Ascending aorta (tissue), 2 donors: ENCODE measurements at regions not wholly inside any gene's neighbourhood (a gene's known extent, or its start where the extent isn't known, plus 50 kb on each side); places are given as distances from the start of the nearest gene placed in this dataset.

ENCODE experiments used
- DNase-seq, 2 donors: peaks; one replicate each; pipeline ENCODE4 v3.0.0-alpha.2; 2019; ENCODE audit warnings: low spot score in 2 of 2
- H3K27ac ChIP-seq, 2 donors: fragments of 200-600 bp; sonication (generic); one replicate each; pipeline ENCODE4 v1.5.1; 2016 to 2017; ENCODE audit warnings: mild to moderate bottlenecking in 1 of 2
- H3K27me3 ChIP-seq: fragments of 200-600 bp; sonication (generic); one replicate; pipeline ENCODE4 v1.5.1; 2017
- H3K36me3 ChIP-seq, 2 donors: fragments of 200-600 bp; sonication (generic); one replicate each; pipeline ENCODE4 v1.5.1; 2016
- H3K4me1 ChIP-seq, 2 donors: fragments of 200-600 bp; sonication (generic); one replicate each; pipeline ENCODE4 v1.5.1; 2016 to 2017; ENCODE audit warnings: mild to moderate bottlenecking in 1 of 2
- H3K4me3 ChIP-seq, 2 donors: fragments of 200-600 bp; sonication (generic); one replicate each; pipeline ENCODE4 v1.5.1; 2016 to 2017; ENCODE audit warnings: mild to moderate bottlenecking in 1 of 2
- H3K9me3 ChIP-seq, 2 donors: fragments of 200-600 bp; sonication (generic); one replicate each; pipeline ENCODE4 v1.5.1; 2016
- intact Hi-C: fragments of 100-400 bp; cut with DNase I; formaldehyde crosslinking; loops from one replicate; pipeline ENCODE4 v1.15.1; 2023
- TF ChIP-seq, protein P1 (sequence below), 3 experiments: fragments of 200-600 bp in 2 of 3; fragments of 450-650 bp in 1 of 3; sonication (generic) in 2 of 3; IDR thresholded peaks; one replicate each; pipeline ENCODE4 v1.5.1; 2016 to 2019; ENCODE audit warnings: antibody characterized with exemption in 3 of 3, mild to moderate bottlenecking in 1 of 3, moderate library complexity in 1 of 3

DNA sequence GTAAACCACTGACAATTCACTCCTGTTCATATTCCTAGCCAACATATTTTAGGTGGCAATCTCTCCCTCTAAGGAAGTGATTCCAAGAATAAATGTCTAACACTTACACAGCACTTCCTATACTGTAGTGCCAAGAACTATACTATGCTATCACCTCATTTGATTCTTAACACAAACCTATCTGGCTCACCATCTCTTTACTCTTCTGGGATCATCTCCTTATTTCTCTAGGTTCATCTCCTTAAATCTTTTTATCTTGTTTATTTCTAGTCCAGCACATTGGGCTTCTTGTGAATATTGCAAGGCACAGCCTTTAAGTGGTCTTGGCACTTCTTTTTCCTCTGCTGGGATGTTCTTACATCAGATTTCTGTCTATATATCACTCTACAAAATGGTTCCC lies 366.3 kb downstream of the SLITRK6 start:
- intact Hi-C loops: no loop called here
- TF ChIP-seq, protein P1, sequence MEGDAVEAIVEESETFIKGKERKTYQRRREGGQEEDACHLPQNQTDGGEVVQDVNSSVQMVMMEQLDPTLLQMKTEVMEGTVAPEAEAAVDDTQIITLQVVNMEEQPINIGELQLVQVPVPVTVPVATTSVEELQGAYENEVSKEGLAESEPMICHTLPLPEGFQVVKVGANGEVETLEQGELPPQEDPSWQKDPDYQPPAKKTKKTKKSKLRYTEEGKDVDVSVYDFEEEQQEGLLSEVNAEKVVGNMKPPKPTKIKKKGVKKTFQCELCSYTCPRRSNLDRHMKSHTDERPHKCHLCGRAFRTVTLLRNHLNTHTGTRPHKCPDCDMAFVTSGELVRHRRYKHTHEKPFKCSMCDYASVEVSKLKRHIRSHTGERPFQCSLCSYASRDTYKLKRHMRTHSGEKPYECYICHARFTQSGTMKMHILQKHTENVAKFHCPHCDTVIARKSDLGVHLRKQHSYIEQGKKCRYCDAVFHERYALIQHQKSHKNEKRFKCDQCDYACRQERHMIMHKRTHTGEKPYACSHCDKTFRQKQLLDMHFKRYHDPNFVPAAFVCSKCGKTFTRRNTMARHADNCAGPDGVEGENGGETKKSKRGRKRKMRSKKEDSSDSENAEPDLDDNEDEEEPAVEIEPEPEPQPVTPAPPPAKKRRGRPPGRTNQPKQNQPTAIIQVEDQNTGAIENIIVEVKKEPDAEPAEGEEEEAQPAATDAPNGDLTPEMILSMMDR (IDR thresholded peaks at IDR 0.05): no peak
- no peak for DNase-seq
- no peak overlapping the region for H3K27ac ChIP-seq
- no peaks in the 10 kb centered on the region for H3K9me3 ChIP-seq
- no peak overlapping the region for H3K4me3 ChIP-seq
- no peaks in the 10 kb centered on the region for H3K36me3 ChIP-seq
- no peaks in the 10 kb centered on the region for H3K4me1 ChIP-seq
- H3K27me3 ChIP-seq: no peaks in the 10 kb centered on the region

DNA sequence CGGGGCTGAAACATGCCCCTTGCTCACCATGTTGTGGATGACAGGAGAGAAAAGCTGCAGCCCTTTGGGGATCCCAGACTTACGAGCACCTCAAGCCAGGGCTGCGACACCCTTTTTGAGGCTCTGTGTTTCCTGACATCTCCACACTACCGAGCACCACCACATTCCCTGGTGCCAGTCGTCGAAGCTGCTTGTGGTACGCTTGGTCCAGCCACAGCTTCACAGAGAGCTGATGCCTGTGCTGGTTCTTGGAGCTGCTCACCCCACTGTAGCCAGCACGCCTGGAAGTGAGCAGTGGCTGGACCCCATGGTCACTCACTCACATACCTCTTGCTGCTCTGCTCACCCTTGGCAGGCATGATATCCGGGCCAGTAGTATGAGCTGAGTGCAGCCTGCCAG lies 367.5 kb downstream of the SLITRK6 start:
- Histone ChIP-seq H3K4me3 (no peak overlapping the region), H3K4me1 (no peaks in the 10 kb centered on the region), H3K36me3 (no peaks in the 10 kb centered on the region), H3K9me3 (no peaks in the 10 kb centered on the region), H3K27me3 (no peaks in the 10 kb centered on the region), H3K27ac (no peak overlapping the region)
- DNase-seq: no peak
- intact Hi-C loops: no loop called here
- TF ChIP-seq, protein P1 (IDR thresholded peaks at IDR 0.05): no peak

DNA sequence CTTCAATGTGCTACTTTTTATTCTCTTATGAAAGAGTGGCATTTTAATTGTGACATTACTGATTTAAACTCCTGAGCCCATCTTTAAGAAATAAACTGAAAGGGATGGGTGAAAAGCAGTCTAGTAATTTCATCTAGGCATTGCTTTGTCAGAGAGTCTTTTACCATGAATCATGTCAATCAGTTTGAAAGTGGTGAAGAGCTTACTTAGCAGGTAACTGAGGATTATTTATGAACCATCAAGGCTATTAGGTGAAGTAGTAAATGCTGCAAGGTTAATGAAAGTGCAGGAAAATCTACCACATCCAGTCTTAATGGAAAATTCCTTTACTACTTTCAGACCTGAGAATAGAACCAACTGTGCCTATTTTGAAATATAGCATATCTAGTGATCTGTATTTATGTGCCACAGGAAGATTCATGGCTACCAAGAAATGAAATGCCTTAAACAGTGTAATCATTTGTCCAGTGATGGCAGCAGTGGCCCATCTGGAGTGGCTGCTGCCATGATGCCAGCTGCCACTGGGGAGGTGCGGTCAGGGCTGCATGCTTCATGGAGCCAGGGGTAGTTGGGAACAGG lies 368.9 kb downstream of the SLITRK6 start:
- H3K36me3 ChIP-seq: no peaks in the 10 kb centered on the region
- TF ChIP-seq, protein P1 (IDR thresholded peaks at IDR 0.05): no peak
- H3K4me3 ChIP-seq: no peak overlapping the region
- intact Hi-C loops: no loop called here
- no peaks in the 10 kb centered on the region for H3K27me3 ChIP-seq
- no peak for DNase-seq
- H3K9me3 ChIP-seq: no peaks in the 10 kb centered on the region
- H3K4me1 ChIP-seq: no peaks in the 10 kb centered on the region
- no peak overlapping the region for H3K27ac ChIP-seq

DNA sequence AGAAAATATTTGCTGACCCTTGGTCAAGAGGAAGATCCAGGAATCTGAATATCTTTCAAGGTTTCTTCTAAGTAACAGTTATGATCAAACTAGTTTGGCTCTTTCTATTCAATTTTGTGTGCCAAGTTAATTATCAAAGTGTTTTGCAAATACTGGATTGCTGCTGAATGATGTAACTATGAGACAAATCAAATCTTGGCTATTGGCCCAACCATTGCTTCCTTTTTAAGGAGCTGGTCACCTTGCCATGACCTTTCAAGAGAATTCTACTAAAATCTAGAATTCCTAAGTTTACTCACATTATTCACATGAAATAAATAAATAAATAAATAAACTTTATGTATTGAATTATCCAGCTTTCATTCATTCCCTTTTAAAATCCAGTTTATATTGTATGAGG lies 371.8 kb downstream of the SLITRK6 start:
- DNase-seq: no peak
- Histone ChIP-seq H3K27me3 (no peaks in the 10 kb centered on the region), H3K36me3 (no peaks in the 10 kb centered on the region), H3K4me1 (no peaks in the 10 kb centered on the region), H3K4me3 (no peak overlapping the region), H3K9me3 (no peaks in the 10 kb centered on the region), H3K27ac (no peak overlapping the region)
- TF ChIP-seq, protein P1 (IDR thresholded peaks at IDR 0.05): no peak
- intact Hi-C loops: no loop called here

DNA sequence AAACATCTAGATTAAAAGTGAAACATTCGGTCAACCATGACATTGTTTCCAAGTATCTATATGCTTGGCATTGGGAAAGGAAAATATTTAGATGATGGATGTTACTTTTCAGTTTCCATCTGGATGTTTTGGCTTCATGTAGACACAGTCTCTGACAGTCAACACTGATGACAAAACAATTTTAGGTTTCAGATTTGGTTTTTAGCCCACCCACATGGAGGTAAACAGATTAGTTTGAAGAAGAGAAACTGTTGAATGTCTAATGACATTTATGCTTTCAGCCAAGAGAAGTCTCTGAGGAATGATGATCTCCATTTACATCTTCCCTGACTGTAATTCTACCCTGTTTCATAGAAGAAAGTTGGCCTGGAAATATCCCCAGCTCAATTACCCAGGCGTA lies 379.1 kb downstream of the SLITRK6 start:
- H3K27me3 ChIP-seq: no peaks in the 10 kb centered on the region
- TF ChIP-seq, protein P1 (IDR thresholded peaks at IDR 0.05): no peak
- no peaks in the 10 kb centered on the region for H3K4me1 ChIP-seq
- H3K4me3 ChIP-seq: no peak overlapping the region
- intact Hi-C loops: no loop called here
- no peaks in the 10 kb centered on the region for H3K9me3 ChIP-seq
- H3K27ac ChIP-seq: no peak overlapping the region
- H3K36me3 ChIP-seq: no peaks in the 10 kb centered on the region
- no peak for DNase-seq

DNA sequence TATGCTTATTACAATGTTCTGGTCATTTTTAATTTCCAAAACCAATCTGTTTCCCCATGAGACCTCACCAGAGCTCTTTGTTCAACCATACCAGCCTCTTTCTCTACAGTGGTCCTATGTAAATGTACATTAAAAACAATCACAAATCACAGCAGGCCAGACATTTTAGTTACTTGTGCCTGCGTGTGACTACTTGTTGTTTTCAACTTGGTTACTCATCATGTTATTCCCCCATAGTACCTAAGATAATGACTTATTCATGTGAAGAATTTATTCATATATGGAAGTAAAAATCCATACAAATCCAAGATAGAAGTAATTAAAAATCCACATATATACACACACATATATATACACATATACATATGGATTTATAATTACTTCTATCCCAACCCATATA lies 379.6 kb downstream of the SLITRK6 start:
- no peaks in the 10 kb centered on the region for H3K36me3 ChIP-seq
- no peaks in the 10 kb centered on the region for H3K4me1 ChIP-seq
- H3K4me3 ChIP-seq: no peak overlapping the region
- H3K27ac ChIP-seq: no peak overlapping the region
- TF ChIP-seq, protein P1 (IDR thresholded peaks at IDR 0.05): no peak
- no peak for DNase-seq
- no peaks in the 10 kb centered on the region for H3K9me3 ChIP-seq
- intact Hi-C loops: no loop called here
- no peaks in the 10 kb centered on the region for H3K27me3 ChIP-seq
